HL-60 (cell line): ENCODE measurements at regions not wholly inside any gene's neighbourhood (a gene's known extent, or its start where the extent isn't known, plus 50 kb on each side); places are given as distances from the start of the nearest gene placed in this dataset.

Source experiments
- GABPA ChIP-seq: IDR thresholded peaks from 2 replicates; pipeline ENCODE4 v1.6.1; 2012; ENCODE audit warnings: low read depth
- TF ChIP-seq, protein P1 (sequence below): IDR thresholded peaks from one replicate; pipeline ENCODE4 v1.5.1; 2011; ENCODE audit warnings: low read length, control low read depth, inconsistent platforms; ENCODE audit not compliant: insufficient read depth

DNA sequence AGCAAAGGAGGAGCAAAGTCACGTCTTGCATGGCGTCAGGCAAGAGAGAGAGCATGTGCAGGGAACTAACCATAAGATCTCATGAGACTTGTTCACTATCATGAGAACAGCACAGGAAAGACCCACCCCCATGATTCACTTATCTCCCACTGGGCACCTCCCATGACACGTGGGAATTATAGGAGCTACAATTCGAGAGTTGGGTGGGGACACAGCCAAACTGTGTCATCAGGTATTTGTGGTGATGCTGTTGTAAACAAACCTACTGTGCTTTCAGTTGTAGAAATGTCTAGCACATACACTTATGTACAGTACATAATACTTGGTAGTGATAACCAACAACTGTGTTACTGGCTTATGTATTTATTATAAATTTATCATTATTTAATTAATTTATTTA lies 128.3 kb downstream of the UTRN start:
- TF ChIP-seq, protein P1, sequence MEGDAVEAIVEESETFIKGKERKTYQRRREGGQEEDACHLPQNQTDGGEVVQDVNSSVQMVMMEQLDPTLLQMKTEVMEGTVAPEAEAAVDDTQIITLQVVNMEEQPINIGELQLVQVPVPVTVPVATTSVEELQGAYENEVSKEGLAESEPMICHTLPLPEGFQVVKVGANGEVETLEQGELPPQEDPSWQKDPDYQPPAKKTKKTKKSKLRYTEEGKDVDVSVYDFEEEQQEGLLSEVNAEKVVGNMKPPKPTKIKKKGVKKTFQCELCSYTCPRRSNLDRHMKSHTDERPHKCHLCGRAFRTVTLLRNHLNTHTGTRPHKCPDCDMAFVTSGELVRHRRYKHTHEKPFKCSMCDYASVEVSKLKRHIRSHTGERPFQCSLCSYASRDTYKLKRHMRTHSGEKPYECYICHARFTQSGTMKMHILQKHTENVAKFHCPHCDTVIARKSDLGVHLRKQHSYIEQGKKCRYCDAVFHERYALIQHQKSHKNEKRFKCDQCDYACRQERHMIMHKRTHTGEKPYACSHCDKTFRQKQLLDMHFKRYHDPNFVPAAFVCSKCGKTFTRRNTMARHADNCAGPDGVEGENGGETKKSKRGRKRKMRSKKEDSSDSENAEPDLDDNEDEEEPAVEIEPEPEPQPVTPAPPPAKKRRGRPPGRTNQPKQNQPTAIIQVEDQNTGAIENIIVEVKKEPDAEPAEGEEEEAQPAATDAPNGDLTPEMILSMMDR: no peak
- TF ChIP-seq GABPA: no peak
